Esophagus squamous epithelium (tissue), 5 donors: ENCODE measurements at regions not wholly inside any gene's neighbourhood (a gene's known extent, or its start where the extent isn't known, plus 50 kb on each side); places are given as distances from the start of the nearest gene placed in this dataset.

Experiments used
- DNase-seq: peaks from one replicate; lab custom pipeline; 2025; lab: John Stamatoyannopoulos, UW
- H3K27ac ChIP-seq, 4 donors: fragments of 200-600 bp; sonication (generic); one replicate each; pipeline ENCODE4 v1.5.1; 2016 to 2019; ENCODE audit warnings: mild to moderate bottlenecking in 1 of 4
- H3K27me3 ChIP-seq, 4 donors: fragments of 200-600 bp; sonication (generic); 1 replicate in 3 of 4; 2 replicates in 1 of 4; pipeline versions ENCODE4 v1.5.1 to v1.6.0; 2017 to 2021; ENCODE audit warnings: antibody characterized with exemption in 1 of 4
- H3K36me3 ChIP-seq, 3 donors: fragments of 200-600 bp; sonication (generic); one replicate each; pipeline ENCODE4 v1.5.1; 2016 to 2019
- H3K4me1 ChIP-seq, 3 donors: fragments of 200-600 bp; sonication (generic); one replicate each; pipeline ENCODE4 v1.5.1; 2017 to 2019
- H3K4me3 ChIP-seq, 4 donors: fragments of 200-600 bp; sonication (generic); 1 replicate in 3 of 4; 2 replicates in 1 of 4; pipeline ENCODE4 v1.5.1; 2016 to 2019; ENCODE audit warnings: mild to moderate bottlenecking in 2 of 4, moderate library complexity in 1 of 4
- H3K9me3 ChIP-seq, 3 donors: fragments of 200-600 bp; sonication (generic); one replicate each; pipeline ENCODE4 v1.5.1; 2016 to 2019
- POLR2A ChIP-seq, 4 donors: fragments of 450-650 bp; IDR thresholded peaks; one replicate each; pipeline ENCODE4 v1.6.1; 2017; ENCODE audit warnings: antibody characterized with exemption in 4 of 4, mild to moderate bottlenecking in 4 of 4, moderate library complexity in 3 of 4
- WGBS, 2 donors: methylation state at CpG; one replicate each; pipeline ENCODE4 v1.1.5; 2018; 5-methylcytosine and 5-hydroxymethylcytosine counted together
- intact Hi-C: fragments of 100-400 bp; cut with DNase I; formaldehyde crosslinking; loops from one replicate; pipeline ENCODE4 v1.15.0; 2022
- TF ChIP-seq, protein P1 (sequence below), 6 experiments: fragments of 450-650 bp in 4 of 6; fragments of 200-600 bp in 2 of 6; sonication (generic) in 2 of 6; IDR thresholded peaks; one replicate each; pipeline ENCODE4 v1.5.1; 2016 to 2019; ENCODE audit warnings: antibody characterized with exemption in 6 of 6, mild to moderate bottlenecking in 4 of 6, moderate library complexity in 4 of 6
- donor health status: DM: yes; HTN: yes; CAD: no.

DNA sequence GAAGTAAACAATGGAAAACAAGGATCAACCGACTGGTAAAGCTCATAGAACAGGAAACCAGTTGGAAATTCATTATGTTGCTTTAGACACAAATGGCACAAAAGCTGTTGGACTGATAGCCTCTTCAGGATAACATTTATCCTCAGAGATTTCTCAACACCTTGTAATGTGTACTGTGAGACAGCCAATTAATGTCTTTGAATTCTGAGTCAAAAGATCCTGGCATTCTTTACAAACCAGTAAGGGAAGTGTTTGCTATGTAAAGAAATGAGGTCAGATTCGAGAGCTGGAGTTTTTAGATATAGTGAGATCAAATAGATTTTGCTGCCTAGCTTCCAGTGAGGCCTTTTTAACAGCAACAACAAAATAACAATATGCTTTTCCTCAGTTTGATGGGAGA lies 439.2 kb downstream of the C6orf118 start:
- intact Hi-C loops: no loop called here
- H3K27me3 ChIP-seq: no peaks in the 10 kb centered on the region
- H3K4me3 ChIP-seq: no peak overlapping the region
- no peak for DNase-seq
- no peak overlapping the region for H3K27ac ChIP-seq
- TF ChIP-seq, protein P1, sequence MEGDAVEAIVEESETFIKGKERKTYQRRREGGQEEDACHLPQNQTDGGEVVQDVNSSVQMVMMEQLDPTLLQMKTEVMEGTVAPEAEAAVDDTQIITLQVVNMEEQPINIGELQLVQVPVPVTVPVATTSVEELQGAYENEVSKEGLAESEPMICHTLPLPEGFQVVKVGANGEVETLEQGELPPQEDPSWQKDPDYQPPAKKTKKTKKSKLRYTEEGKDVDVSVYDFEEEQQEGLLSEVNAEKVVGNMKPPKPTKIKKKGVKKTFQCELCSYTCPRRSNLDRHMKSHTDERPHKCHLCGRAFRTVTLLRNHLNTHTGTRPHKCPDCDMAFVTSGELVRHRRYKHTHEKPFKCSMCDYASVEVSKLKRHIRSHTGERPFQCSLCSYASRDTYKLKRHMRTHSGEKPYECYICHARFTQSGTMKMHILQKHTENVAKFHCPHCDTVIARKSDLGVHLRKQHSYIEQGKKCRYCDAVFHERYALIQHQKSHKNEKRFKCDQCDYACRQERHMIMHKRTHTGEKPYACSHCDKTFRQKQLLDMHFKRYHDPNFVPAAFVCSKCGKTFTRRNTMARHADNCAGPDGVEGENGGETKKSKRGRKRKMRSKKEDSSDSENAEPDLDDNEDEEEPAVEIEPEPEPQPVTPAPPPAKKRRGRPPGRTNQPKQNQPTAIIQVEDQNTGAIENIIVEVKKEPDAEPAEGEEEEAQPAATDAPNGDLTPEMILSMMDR (IDR thresholded peaks at IDR 0.05): no peak
- TF ChIP-seq POLR2A (IDR thresholded peaks at IDR 0.05): no peak
- H3K9me3 ChIP-seq: no peaks in the 10 kb centered on the region
- no peaks in the 10 kb centered on the region for H3K36me3 ChIP-seq
- H3K4me1 ChIP-seq: no peaks in the 10 kb centered on the region
- 15 to 16% methylated on average over 2 of the region's 2 CpGs for WGBS, 2 donors

DNA sequence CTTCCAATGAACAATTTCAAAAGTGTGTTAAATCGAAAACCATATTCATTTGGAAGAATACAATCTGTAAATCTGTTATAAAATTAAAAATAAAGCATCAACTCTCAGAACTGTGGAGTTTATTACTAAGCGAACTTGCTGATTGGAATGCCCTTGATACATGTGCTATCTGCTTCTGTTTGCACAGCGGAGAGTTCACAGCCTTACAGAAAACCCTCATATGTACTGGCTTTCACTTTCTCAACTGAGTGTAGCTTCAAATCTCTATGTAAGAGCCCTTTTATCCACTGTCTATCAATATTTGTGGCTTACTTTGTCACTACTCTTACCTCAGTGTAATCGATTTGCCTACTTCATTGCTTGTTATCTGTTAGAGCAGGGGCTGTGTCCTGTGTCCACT lies 447.4 kb downstream of the C6orf118 start:
- H3K4me1 ChIP-seq: no peaks in the 10 kb centered on the region
- intact Hi-C loops: no loop called here
- H3K4me3 ChIP-seq: no peak overlapping the region
- DNase-seq: no peak
- no peak overlapping the region for H3K27ac ChIP-seq
- no peaks in the 10 kb centered on the region for H3K36me3 ChIP-seq
- no peaks in the 10 kb centered on the region for H3K27me3 ChIP-seq
- 54 to 73% methylated on average over 4 of the region's 4 CpGs for WGBS, 2 donors
- TF ChIP-seq, protein P1 (IDR thresholded peaks at IDR 0.05): no peak
- H3K9me3 ChIP-seq: no peaks in the 10 kb centered on the region

DNA sequence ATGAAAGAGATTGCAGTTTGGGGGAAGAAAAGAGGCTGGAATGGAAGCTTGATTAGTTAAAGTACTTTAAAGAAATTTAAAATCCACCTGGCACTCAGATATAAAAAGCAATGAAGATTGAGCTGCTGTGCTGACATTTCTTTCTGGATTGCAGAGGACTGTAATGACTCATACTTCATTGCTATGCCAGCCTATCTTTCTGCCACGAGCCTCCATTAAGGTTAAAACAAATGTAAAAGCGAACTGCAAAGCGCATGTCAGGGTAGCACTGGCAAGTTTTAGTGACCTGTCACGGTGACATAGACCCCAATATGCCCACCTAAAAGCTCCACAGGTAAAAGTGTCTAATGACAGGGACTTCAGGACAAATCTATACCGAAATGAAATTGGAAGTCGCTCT lies 449.6 kb downstream of the C6orf118 start:
- no peaks in the 10 kb centered on the region for H3K9me3 ChIP-seq
- H3K36me3 ChIP-seq: no peaks in the 10 kb centered on the region
- no peaks in the 10 kb centered on the region for H3K4me1 ChIP-seq
- H3K27me3 ChIP-seq: no peaks in the 10 kb centered on the region
- intact Hi-C loops: no loop called here
- no peak for DNase-seq
- TF ChIP-seq POLR2A (IDR thresholded peaks at IDR 0.05): no peak
- TF ChIP-seq, protein P1 (IDR thresholded peaks at IDR 0.05): no peak
- WGBS, 2 donors: 47 to 62% methylated on average over 6 of the region's 6 CpGs
- peak overlapping the region in 1 of 4 donors; percentile 18 for H3K4me3 ChIP-seq
- H3K27ac ChIP-seq: no peak overlapping the region

DNA sequence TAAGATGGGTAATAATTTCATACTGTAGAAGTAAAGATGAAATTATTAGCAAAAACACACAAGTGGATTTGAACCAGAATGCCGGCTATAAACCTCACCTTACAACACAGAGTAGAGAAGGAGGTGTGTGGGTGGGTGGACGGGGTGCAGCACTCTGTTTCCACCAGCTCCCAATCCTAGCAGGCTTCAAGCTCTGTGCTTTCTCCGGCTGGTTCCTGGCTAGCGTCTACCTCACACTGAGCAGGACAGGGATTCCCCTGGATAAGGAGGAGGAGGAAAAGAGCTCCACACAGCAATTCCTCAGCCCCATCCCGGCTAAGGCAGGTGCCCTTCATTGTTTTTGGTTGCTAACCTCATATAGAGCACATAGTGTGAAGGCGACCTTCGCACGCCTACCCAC lies 453.3 kb downstream of the C6orf118 start:
- Histone ChIP-seq H3K36me3 (no peaks in the 10 kb centered on the region), H3K9me3 (no peaks in the 10 kb centered on the region), H3K27me3 (no peaks in the 10 kb centered on the region), H3K4me1 (no peaks in the 10 kb centered on the region), H3K4me3 (no peak overlapping the region), H3K27ac (no peak overlapping the region)
- intact Hi-C loops: no loop called here
- WGBS, 2 donors: 72 to 75% methylated on average over 7 to 8 of the region's 8 CpGs
- no peak for DNase-seq
- TF ChIP-seq, protein P1 (IDR thresholded peaks at IDR 0.05): no peak
- no peak for TF ChIP-seq POLR2A (IDR thresholded peaks at IDR 0.05)

DNA sequence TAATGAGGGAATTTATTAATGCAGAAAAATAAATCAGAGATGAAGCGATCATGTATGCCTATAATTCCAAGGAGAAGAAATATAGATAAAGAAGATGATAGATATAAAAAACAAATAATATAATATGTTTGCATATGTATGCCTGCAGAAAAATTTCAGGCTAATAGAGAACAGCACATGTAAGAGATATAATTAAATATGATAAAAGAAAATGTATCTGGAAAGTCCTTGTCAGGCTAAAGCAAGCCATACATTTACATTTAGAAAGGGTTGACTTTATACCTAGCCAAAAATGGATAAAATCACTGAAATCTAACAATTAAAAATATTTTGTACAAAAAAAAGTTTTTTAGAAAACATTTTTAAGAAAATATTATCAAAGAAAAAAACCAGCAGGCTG lies 454.1 kb downstream of the C6orf118 start:
- H3K4me1 ChIP-seq: no peaks in the 10 kb centered on the region
- no peak overlapping the region for H3K27ac ChIP-seq
- no peaks in the 10 kb centered on the region for H3K36me3 ChIP-seq
- no peak for DNase-seq
- 86 to 91% methylated on average over 1 of the region's 1 CpG for WGBS, 2 donors
- H3K27me3 ChIP-seq: no peaks in the 10 kb centered on the region
- no peak overlapping the region for H3K4me3 ChIP-seq
- intact Hi-C loops: no loop called here
- TF ChIP-seq, protein P1 (IDR thresholded peaks at IDR 0.05): no peak
- no peak for TF ChIP-seq POLR2A (IDR thresholded peaks at IDR 0.05)
- H3K9me3 ChIP-seq: no peaks in the 10 kb centered on the region
